ENCODE measurements at regions not wholly inside any gene's neighbourhood (a gene's known extent, or its start where the extent isn't known, plus 50 kb on each side); places are given as distances from the start of the nearest gene placed in this dataset.

DNA sequence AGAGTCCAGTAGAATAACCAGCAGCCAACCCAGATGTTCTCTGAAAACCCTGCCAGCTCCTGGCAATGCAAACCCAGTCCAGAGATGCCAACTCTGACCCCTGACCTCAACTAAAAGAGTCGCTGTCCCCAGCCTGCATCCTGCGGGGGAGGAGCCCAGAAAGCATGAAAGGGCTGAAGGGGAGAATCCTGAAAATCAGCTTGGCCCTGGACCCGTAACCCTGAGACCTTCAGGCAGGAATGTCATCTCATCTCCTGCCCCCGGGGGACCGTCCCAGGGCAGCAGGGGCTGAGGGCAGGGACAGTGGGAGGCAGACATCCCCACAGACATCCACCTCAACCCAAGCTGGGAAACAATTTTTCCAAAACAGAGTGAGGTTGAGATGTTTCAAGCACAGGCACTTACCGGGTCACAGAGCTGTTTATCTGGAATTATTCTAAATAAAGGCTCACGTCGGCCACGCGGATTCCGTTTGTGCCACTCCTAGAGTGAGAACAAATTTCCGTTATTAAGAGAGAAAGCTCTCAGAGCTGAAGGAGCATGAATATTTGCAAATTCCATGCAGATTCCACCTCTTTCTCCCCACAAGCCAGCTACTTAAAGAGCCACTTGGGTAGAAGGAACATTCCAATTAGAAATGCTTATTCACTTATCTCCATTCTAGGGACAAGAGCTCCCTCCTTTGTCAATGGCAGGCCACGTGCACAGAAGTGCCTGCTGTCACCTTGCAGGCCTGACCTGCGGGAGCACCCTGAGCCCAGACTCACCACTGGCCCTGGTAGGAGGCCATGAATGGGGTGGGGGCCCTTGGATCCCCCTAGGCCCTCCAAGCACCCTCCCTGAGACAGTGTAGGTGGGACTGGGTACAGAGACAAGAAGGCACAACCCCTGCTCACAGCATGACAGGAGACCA lies 240.1 kb downstream of the NPHP4 start:
- no peak for DNase-seq (ENCODE audit: low read depth in 4 of 4, low spot score in 3 of 4)

DNA sequence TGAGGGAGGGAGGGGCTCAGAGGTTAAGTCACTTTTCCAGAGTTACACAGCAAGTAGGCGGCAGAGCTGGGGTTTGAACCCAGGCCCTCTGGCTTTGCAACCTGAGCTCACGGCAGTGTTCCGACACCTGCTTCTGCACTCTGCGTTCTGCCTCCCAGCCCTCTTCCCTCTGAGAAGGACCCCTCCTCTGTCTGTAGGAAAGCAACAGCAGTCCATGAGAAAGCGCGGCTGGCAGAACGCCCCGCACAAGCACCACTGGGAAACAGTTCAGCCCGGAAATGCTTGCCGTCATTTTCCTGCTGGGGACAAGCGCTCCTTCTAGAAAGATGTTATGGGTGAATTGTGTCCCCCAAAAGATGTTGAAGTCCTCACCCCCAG lies 241.1 kb downstream of the NPHP4 start:
- no peak for DNase-seq (ENCODE audit: low read depth in 4 of 4, low spot score in 3 of 4)

DNA sequence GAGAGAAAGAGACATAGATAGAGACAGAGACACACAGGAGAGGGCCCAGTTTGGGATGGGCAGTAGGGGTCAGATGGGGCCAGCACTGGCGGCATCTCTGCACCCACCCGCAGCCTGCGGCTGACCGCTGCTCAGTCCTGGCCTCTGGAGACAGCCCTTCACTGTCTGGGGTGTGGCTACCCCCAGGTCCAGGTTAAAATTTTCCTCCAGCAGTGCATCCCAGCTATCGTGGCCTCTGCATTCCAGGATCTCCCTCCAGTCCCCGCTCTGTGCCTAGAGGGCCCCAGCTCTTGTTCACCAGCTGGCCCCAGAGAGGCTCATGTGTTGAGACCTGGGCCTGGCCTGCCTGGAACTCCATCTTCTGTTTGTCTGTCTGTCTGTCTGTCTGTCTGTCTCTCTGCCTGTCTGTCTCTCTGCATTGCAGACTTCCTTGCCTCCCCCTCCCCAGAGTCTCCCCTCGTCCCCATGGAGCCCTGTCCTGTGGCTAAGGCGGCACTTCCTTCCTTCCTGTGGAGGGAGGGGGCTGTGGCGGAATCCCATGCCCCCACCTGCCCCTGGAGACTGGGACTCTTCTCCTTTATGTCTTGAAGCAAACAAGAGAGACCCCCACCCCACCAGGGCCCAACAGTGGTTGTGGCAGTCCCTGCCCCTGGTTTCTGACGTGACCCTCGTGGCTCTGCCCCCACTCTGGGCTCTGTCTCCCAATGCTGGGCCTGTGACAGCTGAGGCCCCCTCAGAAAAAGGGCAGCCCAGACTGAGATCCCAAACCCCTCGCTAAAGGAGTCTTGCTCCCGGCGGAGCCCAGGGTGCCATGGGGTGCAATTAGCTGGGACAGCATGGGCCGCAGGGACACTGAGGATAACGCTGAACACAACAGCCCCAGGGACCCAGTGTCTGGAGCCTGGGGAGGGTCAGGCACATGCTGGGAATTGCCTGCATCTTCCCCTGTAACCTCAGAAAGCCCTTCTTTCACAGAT lies 241.8 kb downstream of the NPHP4 start:
- DNase-seq (ENCODE audit: low read depth in 4 of 4, low spot score in 3 of 4) = no peak

DNA sequence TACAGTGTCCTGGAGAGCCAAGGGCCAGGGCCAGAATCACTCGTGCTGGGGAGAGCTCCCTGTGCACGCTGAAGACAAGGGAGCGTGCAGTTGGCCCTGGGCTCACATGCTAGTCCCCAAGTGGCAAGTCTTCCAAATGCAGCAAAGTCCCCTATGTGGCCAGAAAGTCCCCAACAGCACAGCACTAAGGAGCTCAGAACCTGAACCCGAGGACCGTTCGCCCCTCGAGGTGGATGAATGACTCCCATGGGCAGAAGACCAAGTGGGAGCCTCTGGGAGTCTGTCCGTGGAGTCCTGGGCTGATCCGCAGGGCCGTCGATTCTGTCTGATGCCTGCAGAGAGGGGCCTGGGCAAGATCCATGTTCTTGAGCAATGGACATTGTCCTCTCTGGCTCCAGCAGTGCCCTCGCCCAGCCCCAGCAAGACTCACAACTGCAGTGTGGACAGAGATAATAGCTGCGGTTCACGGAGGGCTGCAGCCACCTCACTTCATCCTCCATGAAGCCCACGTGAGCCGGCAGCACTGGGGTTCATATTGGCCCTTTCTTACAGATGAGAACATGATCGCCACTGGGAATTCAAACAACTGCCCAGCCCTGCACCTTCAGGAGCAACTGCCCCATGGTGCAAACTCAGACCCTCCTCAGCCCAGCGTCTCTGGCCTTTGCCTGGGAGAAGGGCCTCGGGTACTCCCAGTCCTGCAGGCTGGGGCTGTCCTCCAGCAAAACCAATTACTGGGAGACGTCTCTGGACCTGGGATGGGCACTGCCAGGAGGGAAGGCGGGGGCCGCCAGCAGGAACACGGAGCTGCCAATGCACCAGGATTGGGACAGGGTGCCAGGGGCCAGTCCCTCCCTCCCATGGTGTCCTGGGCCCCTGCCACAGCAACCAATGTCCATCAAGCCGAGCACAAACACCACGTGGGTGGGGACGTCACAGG lies 243.7 kb downstream of the NPHP4 start:
- no peak for DNase-seq (ENCODE audit: low read depth in 4 of 4, low spot score in 3 of 4)

DNA sequence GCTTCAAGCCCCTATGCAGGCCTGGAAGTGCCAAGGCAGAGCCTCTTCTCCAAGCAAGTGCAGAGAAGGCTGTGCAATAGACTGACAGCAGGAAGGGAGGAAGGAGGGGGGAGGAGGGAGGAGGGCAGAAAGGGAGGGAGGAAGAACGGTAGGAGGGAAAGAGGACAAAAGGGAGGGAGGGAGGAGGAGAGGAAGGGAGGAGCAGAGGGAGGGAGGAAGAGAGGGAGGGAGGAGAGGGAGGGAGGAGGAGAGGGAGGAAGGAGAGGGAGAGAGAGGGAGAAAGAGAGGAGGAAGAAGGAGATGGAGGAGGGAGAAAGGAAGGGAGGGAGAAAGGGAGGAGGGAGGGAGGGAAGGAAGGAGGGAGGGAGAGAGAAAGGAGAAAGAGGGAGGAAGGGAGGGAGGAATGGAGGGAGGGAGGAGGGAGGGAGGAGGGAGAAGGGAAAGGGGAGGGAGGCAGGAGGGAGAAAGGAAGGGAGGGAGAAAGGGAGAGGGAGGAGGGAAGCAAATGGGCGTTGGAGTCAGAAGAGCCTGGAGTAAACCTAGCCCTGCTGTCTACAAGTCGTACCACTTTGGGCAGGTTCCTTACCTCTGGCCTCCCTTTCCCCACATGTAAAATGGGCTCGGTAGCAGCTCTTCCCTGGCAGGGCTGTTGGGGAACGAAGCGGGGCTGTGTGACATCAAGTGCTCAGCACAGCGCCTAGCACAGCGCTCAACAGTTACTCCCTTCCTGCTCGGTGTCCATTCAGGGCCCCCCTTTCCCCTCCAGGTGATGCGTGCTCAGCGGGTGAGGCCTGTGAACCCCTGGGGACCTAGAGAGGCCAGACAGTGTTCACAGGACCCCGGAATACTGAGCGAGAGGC lies 244.6 kb downstream of the NPHP4 start:
- DNase-seq (ENCODE audit: low read depth in 4 of 4, low spot score in 3 of 4) = no peak

DNA sequence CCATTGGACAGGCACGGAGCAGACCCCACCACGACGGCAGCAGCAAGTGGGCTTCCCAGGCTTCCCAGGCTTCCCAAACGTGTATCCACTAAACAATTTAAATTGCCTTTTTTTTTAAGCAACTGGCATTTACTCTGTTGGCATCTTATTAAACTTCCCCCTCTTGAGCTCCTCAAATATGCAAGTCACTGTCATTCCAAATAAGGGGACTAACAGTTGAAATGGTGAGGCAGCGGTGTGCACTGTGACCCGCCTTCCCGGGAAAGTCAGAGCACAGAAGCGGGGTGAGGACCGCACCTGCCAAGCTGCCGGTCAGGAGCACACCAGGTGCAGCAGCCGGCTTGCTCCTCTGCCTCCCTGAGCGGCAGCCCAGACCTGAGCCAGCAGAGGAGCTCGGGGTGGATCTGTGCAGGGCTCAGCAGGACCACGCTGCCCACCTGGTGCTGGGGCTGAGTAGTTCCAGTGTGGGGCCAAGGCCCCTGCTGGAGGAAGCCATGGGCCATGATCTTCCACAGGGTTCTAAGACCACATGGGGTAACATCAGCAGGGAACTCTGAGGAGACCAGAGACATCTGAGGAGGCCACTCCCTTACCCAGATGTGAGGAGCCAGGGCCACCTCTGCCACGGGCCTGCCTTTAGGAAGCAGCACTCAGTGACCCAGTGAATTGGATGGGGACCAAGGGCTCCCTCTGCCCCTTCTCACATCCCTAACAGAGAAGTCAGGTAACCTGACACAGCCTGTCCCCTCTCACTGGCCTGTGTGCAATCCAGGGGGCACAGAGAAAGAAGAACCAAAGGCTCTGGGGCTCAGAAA lies 245.4 kb downstream of the NPHP4 start:
- no peak for DNase-seq (ENCODE audit: low read depth in 4 of 4, low spot score in 3 of 4)

DNA sequence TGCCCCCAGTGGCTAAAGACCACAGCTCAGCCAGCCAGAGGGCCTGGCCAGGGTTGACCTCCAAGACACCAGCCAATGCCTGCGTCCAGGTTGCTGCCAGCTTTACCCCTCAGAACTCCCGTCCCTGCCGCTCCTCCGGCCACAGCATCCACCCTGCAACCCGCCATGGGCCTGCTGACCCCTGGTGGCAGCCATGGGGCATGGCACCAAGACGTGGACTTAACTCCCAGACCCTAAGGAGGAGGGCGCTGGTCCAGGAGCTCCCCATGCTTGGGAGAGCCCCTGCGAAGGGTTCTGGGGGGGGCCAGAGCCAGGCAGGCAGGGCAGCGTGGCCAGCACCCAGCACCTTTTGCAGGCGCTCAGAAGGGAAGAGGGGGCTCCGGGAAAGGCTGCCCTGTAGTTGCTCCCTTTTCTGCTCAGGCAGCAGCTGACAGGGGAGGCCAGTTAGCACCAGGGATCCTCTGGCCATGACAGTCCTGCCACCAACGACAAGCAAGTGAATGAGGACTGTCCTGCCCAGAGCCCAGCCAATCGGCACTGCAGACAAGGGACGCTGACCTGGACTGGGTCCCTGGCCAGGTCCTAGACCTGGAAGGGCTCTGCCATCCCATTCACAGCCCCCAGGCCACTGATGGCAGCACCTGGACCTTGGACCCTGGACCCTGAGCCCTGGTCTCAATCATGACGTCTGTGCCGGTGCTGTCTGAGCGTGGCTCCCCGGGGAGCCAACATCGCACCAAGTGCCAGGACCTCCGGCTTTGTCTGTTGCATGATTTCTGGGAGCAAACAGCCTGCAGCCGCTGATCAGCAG lies 246.2 kb downstream of the NPHP4 start:
- peak in 3 of 4 donors; percentile 44 to 50 (median 45) for DNase-seq (ENCODE audit: low read depth in 4 of 4, low spot score in 3 of 4)

DNA sequence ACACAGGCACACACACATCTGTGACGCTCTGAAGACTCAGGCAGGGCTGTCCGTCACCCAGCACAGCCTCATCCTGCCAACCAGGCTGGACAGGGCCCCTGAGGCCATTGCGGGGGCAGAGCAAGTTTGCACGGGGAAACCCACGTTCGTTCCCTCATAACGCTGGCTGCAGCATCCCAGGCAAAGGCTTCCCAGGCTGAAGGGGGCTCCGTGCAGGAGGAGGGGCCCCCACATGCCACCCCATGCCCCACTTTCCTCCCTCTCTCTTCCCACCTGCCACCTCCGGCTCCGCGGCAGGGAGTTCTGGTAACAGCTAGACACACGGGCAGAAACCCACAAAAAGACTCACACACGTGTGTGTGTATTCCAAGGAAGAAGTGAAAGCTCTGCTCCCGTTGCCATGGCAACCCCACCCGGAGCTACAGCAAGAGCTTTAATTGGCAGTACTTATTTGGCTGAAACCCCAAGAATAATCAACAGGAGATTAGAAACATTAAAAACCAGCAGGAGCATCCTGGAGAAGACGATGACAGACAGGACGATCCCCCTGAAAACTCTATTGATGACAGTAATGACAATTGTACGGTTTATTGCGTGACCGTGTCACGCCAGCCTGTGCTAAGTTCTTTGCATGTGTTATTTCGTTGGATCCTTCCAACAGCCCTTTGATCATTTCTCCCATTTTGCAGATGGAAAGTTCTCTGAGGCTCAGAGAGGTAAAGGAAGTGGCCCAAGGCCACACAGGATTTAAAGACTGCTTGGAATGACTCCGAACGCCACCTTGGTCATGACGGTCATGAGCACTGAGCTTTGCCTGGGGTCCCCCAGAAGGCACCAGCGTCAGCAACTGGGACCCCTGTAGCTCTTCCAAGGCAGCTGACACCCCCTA lies 247.1 kb downstream of the NPHP4 start:
- no peak for DNase-seq (ENCODE audit: low read depth in 4 of 4, low spot score in 3 of 4)

DNA sequence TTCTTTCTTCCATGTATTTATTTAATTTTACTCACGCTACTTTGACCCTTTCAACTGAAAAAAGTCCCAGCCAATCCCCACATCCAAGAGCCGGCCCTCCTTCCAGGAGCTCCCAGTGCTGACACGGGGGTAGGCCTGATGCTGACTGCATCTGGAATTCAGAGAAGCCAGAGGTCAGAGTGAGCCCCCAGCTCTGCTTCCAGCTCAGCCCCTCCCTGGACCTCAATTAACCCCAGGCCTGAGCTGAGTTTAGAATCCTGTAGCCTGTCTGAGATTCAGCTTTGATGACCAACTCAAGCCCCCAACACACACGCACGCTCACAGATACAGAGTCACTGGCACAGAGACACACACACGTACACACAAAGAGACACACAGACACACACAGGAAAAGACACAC lies 247.9 kb downstream of the NPHP4 start:
- no peak for DNase-seq (ENCODE audit: low read depth in 4 of 4, low spot score in 3 of 4)

DNA sequence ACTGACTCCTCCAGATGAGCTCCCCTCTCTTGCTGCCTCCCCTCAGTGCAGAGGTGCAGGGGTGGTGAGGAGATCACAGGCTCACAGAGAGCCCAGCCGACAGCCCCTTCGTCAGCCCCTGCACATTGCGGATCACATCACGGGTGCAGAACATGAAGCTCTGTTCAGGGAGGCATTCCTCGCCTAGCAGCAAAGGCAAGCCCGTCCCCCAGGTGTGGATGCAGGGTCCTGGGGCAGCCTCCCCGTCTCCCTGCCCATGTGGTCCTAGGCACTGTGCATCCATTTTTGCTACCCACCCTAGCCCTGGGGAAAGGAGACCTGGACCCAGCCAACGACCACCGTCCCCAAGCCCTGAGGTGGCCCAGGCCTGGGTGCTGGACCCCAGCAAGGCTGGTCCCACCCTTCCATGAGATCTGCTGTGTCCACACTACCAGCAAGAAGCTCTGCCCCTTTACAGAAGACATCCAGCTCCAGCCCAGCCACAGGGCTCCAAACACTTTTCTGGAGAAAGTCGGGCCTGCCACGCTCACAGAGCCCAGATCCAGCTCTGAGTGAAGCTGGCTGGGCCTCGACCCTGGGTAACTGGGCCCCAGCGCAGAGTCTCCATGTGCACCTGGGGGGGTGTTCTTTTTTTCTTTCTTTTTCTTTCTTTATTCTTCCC lies 248.7 kb downstream of the NPHP4 start:
- no peak for DNase-seq (ENCODE audit: low read depth in 4 of 4, low spot score in 3 of 4)

DNA sequence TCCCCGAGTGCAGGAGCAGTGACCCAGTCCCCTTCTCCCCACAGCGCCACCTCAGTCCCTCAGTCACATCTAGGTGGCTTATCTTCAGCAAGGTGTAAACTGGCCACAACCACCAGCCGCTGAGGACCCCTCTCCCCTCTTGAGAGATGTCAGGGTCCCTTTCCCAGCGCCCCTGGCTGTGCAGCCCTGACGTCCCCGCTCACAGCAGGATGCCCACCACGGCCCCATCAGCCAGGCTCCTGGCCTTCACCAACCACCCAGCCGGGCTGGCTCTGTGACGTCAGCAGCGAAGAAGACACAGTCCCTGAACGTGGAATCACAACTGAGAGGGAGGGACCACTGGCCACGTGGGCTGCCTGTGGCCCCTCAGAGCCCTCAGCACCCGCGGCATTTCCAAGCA lies 249.4 kb downstream of the NPHP4 start:
- DNase-seq (ENCODE audit: low read depth in 4 of 4, low spot score in 3 of 4) = no peak

DNA sequence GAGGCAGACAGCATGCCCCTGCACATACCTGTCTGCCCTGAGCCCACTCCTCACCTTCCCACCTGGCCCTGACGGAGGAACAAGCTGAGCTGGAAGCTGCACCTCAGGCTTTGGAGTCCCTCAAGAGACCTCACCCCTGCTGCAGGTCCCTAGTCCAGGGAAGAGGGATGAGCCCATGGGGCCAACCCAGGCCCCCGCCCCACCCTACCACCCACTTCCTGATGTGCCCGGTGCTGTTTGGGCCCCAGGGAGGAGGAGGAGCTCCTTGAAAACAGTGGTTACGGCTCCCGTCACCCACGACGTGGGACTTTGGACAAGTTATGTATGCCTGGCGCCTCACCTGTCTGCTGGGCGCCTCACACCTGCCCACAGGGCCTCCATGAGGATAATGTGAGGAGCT lies 250.2 kb downstream of the NPHP4 start:
- DNase-seq (ENCODE audit: low read depth in 4 of 4, low spot score in 3 of 4) = no peak

DNA sequence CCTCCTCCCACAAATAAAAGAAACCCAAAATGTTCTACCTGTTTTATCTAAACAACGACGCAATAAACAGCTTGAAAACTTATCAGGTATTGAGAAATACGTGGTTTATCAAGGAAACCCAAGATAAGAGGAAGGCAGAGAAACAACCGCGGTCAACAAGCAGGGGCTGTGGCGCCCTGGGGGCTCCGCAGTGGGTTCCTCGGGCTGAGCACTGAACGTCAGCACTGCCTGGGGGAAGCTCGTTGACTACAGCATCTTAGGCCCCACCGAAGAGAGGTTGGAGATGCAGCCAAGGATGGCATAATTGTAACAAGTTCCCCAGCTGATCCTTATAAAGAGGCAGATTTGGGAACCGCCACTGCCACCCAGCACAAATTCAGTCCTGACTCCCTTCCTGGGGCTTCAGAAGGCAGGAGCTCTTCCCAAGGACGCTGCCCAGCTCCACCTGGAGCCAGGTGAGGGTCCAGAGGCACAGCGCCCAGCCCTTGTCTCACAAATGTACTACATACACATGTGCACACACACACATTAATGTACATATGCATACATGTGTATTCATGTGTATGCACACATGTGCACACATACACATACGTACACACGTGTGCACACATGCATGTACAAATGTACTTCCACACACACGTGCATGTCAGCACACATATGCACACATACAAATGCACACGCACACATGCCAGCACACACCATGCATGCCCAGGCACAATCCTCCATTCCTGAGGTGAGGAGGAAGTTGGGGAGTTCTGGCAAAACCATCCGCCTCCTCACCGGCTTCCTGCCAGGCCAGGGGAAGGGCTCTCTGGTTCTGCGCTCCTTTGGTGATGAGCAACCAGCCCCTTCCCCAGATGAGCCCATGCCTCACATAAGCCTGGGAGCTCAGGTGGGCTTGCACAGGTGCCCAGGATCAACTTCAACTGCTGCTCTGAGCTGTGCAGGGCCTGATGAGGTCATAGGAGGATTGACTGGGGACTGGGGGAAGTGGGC lies 251.1 kb downstream of the NPHP4 start:
- no peak for DNase-seq (ENCODE audit: low read depth in 4 of 4, low spot score in 3 of 4)

DNA sequence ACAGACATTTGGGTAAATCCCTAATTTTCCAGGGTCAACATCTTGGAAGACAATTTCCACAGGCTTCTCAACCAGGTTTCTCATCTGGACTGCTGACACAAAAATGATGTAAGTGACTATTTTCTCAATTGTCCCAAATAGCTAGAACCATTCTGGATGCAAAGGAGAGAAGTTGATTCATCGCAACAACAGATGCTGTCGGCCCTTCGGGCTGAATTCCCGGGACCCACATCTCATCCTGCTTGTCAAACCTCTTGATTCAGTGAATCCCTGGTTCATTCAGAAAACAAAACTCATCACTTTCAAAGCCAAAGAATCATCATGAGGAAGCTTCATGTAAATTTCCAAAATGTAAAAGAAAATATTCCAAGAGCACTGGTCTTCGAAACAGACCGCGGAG lies 251.8 kb downstream of the NPHP4 start:
- DNase-seq (ENCODE audit: low read depth in 4 of 4, low spot score in 3 of 4) = no peak

DNA sequence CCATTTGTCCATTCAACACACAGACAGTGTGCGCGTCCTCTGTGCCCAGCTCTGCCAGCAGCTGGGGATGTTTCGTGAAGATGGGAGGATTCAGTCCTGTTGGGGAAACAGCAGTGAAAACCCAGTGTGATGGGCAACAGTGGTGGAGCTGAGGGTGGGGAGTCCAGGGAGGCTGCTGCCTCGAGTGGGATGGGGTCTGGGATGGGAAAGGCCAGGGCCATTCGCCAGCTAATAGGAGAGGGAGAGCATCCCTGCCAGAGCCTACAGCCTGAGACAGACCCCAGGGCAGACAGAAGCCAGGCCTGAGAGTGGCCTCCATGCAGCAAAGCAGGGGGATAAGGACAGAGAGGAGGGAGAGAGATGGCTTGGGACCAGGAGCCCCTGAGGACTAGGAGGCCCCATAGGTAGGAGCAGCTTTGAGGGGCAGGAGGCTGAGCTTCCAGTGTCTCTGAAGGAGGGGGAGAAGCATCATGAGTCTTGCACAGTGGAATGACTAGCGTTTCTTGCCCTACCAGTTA lies 252.6 kb downstream of the NPHP4 start:
- DNase-seq (ENCODE audit: low read depth in 4 of 4, low spot score in 3 of 4) = no peak

Measured in left renal pelvis (tissue), 4 donors.